ENCODE measurements at regions not wholly inside any gene's neighbourhood (a gene's known extent, or its start where the extent isn't known, plus 50 kb on each side); places are given as distances from the start of the nearest gene placed in this dataset.

DNA sequence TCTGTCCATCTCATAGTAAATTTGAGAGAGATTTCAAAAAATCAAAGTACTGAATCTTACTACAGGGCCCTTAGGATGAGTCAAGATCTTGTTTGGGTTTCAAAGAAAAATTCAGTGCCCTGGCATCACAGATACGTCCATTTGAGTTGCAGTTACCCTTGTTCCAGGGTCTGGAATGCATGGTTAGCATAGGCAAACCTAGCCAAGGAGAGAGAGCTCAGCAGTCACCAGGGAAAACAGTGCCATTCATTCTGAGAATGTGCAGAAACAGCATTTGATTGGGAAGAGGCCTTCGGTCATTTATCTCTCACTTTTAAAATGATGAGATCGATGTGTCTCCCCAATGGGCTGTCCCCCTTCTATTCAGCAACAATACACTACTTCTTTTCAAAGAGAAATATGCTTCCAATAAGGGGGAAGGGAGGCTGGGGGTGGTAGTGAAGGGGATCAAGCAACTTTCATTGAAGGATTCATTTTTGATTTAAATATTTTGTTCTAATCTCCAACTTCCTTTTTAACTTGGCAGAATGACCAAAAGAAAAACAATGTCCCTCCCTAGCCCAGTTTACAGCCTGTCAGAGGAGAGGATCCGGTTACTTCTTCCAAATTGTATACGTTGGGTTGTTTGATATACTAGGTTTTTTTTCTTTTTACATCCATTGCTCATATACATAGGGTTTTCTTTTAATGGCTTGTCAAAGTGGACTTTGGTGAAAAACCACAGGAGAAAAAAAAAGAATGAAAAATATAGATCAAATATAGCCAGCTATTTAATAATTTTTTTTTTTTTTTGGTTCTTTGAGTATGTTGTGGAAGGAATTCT is 491.1 kb downstream of the CCDC171 start:
- no peak for DNase-seq (ENCODE audit: low read depth)
- H3K4me3 ChIP-seq (ENCODE audit: low read length) = no peak overlapping the region
- TF ChIP-seq, protein P1, sequence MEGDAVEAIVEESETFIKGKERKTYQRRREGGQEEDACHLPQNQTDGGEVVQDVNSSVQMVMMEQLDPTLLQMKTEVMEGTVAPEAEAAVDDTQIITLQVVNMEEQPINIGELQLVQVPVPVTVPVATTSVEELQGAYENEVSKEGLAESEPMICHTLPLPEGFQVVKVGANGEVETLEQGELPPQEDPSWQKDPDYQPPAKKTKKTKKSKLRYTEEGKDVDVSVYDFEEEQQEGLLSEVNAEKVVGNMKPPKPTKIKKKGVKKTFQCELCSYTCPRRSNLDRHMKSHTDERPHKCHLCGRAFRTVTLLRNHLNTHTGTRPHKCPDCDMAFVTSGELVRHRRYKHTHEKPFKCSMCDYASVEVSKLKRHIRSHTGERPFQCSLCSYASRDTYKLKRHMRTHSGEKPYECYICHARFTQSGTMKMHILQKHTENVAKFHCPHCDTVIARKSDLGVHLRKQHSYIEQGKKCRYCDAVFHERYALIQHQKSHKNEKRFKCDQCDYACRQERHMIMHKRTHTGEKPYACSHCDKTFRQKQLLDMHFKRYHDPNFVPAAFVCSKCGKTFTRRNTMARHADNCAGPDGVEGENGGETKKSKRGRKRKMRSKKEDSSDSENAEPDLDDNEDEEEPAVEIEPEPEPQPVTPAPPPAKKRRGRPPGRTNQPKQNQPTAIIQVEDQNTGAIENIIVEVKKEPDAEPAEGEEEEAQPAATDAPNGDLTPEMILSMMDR (conservative IDR thresholded peaks at IDR 0.05; ENCODE audit: low read length) = no peak

DNA sequence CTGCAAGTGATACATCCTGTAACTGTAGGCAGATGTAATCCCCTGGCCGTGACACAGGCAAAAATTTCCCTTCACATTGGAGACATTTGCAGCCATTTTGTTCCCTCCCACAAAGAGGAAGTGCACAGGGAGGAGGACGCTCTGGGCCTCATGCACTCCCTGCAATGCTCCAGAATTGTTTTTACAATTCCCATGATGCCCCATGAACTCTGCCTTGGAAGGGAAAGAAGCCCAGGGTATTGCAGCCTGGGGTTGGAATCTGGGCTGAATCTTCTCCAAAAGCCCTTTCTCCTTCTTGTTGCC is 491.7 kb downstream of the CCDC171 start:
- no peak overlapping the region for H3K4me3 ChIP-seq (ENCODE audit: low read length)
- no peak for DNase-seq (ENCODE audit: low read depth)
- TF ChIP-seq, protein P1 (conservative IDR thresholded peaks at IDR 0.05; ENCODE audit: low read length) = no peak

- TF ChIP-seq, protein P1 (conservative IDR thresholded peaks at IDR 0.05; ENCODE audit: low read length) = no peak
- H3K4me3 ChIP-seq (ENCODE audit: low read length) = no peak overlapping the region
- no peak for DNase-seq (ENCODE audit: low read depth)
Observed at GRCh38 chr9:16045651-16046280, 492.9 kb downstream of the CCDC171 start.

DNA sequence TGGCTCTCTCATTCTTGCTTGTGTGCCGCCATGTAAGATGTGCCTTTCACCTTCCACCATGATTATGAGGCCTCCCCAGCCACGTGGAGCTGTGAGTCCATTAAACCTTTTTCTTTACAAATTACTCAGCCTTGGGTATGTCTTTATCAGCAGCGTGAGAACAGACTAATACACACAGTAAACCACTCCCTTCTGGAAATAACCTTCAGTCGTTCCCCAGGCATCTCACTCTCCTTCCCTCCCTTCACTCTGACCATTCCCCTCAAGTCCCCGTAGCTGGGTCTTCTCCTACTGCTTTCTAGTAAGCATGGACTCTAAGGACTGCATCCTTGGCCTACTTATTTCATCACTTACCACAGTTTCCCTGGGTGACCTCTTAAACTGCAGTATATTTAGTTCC is 493.9 kb downstream of the CCDC171 start:
- H3K4me3 ChIP-seq (ENCODE audit: low read length) = no peak overlapping the region
- DNase-seq (ENCODE audit: low read depth) = no peak
- TF ChIP-seq, protein P1 (conservative IDR thresholded peaks at IDR 0.05; ENCODE audit: low read length) = no peak

GRCh38 chr9:16048129-16048528 is 495.3 kb downstream of the CCDC171 start:
- no peak for DNase-seq (ENCODE audit: low read depth)
- H3K4me3 ChIP-seq (ENCODE audit: low read length) = no peak overlapping the region
- TF ChIP-seq, protein P1 (conservative IDR thresholded peaks at IDR 0.05; ENCODE audit: low read length) = no peak

DNA sequence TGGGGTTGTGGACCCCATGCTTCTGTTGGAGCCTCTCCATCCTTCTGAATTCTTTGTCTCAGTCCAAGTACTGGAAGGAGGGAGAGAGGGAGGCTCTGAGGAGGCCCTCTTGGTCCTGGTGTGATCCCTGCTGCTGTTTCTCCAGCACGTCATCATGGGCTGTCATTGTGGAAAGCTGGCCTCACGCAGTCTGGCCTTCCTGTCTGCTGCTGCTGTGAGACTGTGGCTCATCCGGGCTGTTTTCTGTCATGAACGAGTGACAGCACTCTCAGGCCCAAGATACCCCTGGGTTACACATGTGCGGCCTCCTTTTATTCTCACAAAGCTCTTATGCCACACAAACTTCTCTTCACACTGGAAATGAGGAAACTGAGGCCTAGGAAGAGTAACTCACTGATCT is 499.3 kb downstream of the CCDC171 start:
- H3K4me3 ChIP-seq (ENCODE audit: low read length) = no peak overlapping the region
- TF ChIP-seq, protein P1 (conservative IDR thresholded peaks at IDR 0.05; ENCODE audit: low read length) = no peak
- no peak for DNase-seq (ENCODE audit: low read depth)

Data from AG10803 (cell line).